ENCODE measurements at regions not wholly inside any gene's neighbourhood (a gene's known extent, or its start where the extent isn't known, plus 50 kb on each side); places are given as distances from the start of the nearest gene placed in this dataset.

GRCh38 chr10:7007600-7008190, 403.1 kb downstream of the SFMBT2 start:
- Histone ChIP-seq H3K36me3 (ENCODE audit: control insufficient read depth in 2 of 2, insufficient read depth in 2 of 2, low read length in 2 of 2) (no peaks in the 10 kb centered on the region), H3K4me1 (ENCODE audit: control insufficient read depth in 2 of 2, insufficient read depth in 2 of 2, low read length in 2 of 2) (no peaks in the 10 kb centered on the region), H3K4me3 (ENCODE audit: low read length in 2 of 2) (no peak overlapping the region)

DNA sequence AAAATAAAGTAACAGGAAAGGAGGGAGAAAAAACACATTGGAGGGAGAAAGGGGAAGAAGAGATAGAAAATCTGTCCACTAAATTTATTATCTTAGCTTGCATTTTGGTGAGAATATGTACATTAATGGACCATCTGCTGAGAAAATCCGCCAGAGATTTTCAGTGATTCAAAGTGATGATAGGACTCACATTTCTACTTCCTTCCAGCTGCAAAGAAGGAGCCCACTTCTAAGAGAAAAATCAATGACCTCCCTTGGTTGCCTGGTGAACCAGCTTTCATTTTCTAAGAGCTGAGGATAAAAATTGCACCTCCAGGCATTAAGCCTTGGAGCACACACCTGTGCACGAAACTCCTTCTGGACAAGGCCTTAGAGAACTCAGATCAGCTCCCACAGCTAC, 404.3 kb downstream of the SFMBT2 start:
- Histone ChIP-seq H3K4me1 (ENCODE audit: control insufficient read depth in 2 of 2, insufficient read depth in 2 of 2, low read length in 2 of 2) (no peaks in the 10 kb centered on the region), H3K9ac (ENCODE audit: low read depth in 1 of 2, low read length in 2 of 2) (no peak overlapping the region), H3K4me3 (ENCODE audit: low read length in 2 of 2) (no peak overlapping the region), H3K36me3 (ENCODE audit: control insufficient read depth in 2 of 2, insufficient read depth in 2 of 2, low read length in 2 of 2) (no peaks in the 10 kb centered on the region), H3K27ac (ENCODE audit: low read depth in 2 of 2, low read length in 2 of 2) (no peak overlapping the region), H3K27me3 (ENCODE audit: control insufficient read depth in 2 of 2, insufficient read depth in 2 of 2, low read length in 2 of 2) (no peaks in the 10 kb centered on the region), H3K9me3 (ENCODE audit: control insufficient read depth in 2 of 2, low read length in 2 of 2) (peaks cover 0 to 6% of the 10 kb centered on the region in 2 donors)

More at GRCh38 chr10:7007600-7008190, 403.1 kb downstream of the SFMBT2 start:
- Histone ChIP-seq H3K9ac (ENCODE audit: low read depth in 1 of 2, low read length in 2 of 2) (no peak overlapping the region), H3K9me3 (ENCODE audit: control insufficient read depth in 2 of 2, low read length in 2 of 2) (peaks cover 0 to 2% of the 10 kb centered on the region in 2 donors), H3K27me3 (ENCODE audit: control insufficient read depth in 2 of 2, insufficient read depth in 2 of 2, low read length in 2 of 2) (no peaks in the 10 kb centered on the region), H3K27ac (ENCODE audit: low read depth in 2 of 2, low read length in 2 of 2) (no peak overlapping the region)

DNA sequence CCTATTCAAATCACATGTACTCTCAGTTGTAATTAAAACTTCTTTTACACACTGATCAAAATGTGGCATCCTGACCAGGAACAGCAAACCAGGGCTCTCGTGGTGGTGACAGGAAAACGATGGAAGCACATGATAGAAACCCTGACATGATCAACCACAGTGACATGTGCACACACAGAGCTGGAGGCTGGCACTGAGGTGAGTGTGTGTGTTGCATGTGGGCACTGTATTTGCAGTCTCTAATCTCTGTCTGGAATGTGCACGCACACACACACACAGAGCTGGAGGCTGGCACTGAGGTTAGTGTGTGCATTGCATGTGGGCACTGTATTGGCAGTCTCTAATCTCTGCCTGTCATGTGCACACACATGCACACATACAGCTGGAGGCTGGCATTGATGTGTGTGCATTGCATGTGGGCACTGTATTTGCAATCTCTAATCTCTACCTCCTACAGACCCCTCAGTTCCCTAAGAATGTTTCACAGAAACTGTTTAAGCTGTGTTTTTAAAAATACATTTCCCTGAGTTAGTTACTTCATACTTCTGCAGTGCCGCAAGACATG, 406.9 kb downstream of the SFMBT2 start:
- no peaks in the 10 kb centered on the region for H3K36me3 ChIP-seq (ENCODE audit: control insufficient read depth in 2 of 2, insufficient read depth in 2 of 2, low read length in 2 of 2)
- H3K4me1 ChIP-seq (ENCODE audit: control insufficient read depth in 2 of 2, insufficient read depth in 2 of 2, low read length in 2 of 2) = no peaks in the 10 kb centered on the region
- no peak overlapping the region for H3K9ac ChIP-seq (ENCODE audit: low read depth in 1 of 2, low read length in 2 of 2)
- H3K27me3 ChIP-seq (ENCODE audit: control insufficient read depth in 2 of 2, insufficient read depth in 2 of 2, low read length in 2 of 2) = no peaks in the 10 kb centered on the region
- no peak overlapping the region for H3K27ac ChIP-seq (ENCODE audit: low read depth in 2 of 2, low read length in 2 of 2)
- H3K4me3 ChIP-seq (ENCODE audit: low read length in 2 of 2) = no peak overlapping the region
- H3K9me3 ChIP-seq (ENCODE audit: control insufficient read depth in 2 of 2, low read length in 2 of 2) = peaks cover 0 to 6% of the 10 kb centered on the region in 2 donors

- Histone ChIP-seq H3K9ac (ENCODE audit: low read depth in 1 of 2, low read length in 2 of 2) (no peak overlapping the region), H3K9me3 (ENCODE audit: control insufficient read depth in 2 of 2, low read length in 2 of 2) (peaks cover 0 to 8% of the 10 kb centered on the region in 2 donors)
These were observed 410.8 kb downstream of the SFMBT2 start for GRCh38 chr10:7000061-7000460.

GRCh38 chr10:6999232-6999925, 411.5 kb downstream of the SFMBT2 start:
- Histone ChIP-seq H3K27ac (ENCODE audit: low read depth in 2 of 2, low read length in 2 of 2) (no peak overlapping the region), H3K4me1 (ENCODE audit: control insufficient read depth in 2 of 2, insufficient read depth in 2 of 2, low read length in 2 of 2) (no peaks in the 10 kb centered on the region), H3K27me3 (ENCODE audit: control insufficient read depth in 2 of 2, insufficient read depth in 2 of 2, low read length in 2 of 2) (no peaks in the 10 kb centered on the region), H3K9ac (ENCODE audit: low read depth in 1 of 2, low read length in 2 of 2) (no peak overlapping the region), H3K9me3 (ENCODE audit: control insufficient read depth in 2 of 2, low read length in 2 of 2) (peaks cover 0 to 8% of the 10 kb centered on the region in 2 donors), H3K36me3 (ENCODE audit: control insufficient read depth in 2 of 2, insufficient read depth in 2 of 2, low read length in 2 of 2) (no peaks in the 10 kb centered on the region), H3K4me3 (ENCODE audit: low read length in 2 of 2) (no peak overlapping the region)

More at GRCh38 chr10:7000061-7000460, 410.8 kb downstream of the SFMBT2 start:
- Histone ChIP-seq H3K4me3 (ENCODE audit: low read length in 2 of 2) (no peak overlapping the region), H3K27ac (ENCODE audit: low read depth in 2 of 2, low read length in 2 of 2) (no peak overlapping the region), H3K27me3 (ENCODE audit: control insufficient read depth in 2 of 2, insufficient read depth in 2 of 2, low read length in 2 of 2) (no peaks in the 10 kb centered on the region), H3K36me3 (ENCODE audit: control insufficient read depth in 2 of 2, insufficient read depth in 2 of 2, low read length in 2 of 2) (no peaks in the 10 kb centered on the region), H3K4me1 (ENCODE audit: control insufficient read depth in 2 of 2, insufficient read depth in 2 of 2, low read length in 2 of 2) (no peaks in the 10 kb centered on the region)

GRCh38 chr10:6997509-6997908, 413.3 kb downstream of the SFMBT2 start:
- no peaks in the 10 kb centered on the region for H3K4me1 ChIP-seq (ENCODE audit: control insufficient read depth in 2 of 2, insufficient read depth in 2 of 2, low read length in 2 of 2)
- H3K27me3 ChIP-seq (ENCODE audit: control insufficient read depth in 2 of 2, insufficient read depth in 2 of 2, low read length in 2 of 2) = no peaks in the 10 kb centered on the region
- no peak overlapping the region for H3K4me3 ChIP-seq (ENCODE audit: low read length in 2 of 2)
- no peak overlapping the region for H3K9ac ChIP-seq (ENCODE audit: low read depth in 1 of 2, low read length in 2 of 2)
- no peak overlapping the region for H3K27ac ChIP-seq (ENCODE audit: low read depth in 2 of 2, low read length in 2 of 2)
- H3K9me3 ChIP-seq (ENCODE audit: control insufficient read depth in 2 of 2, low read length in 2 of 2) = peaks cover 0 to 3% of the 10 kb centered on the region in 2 donors
- no peaks in the 10 kb centered on the region for H3K36me3 ChIP-seq (ENCODE audit: control insufficient read depth in 2 of 2, insufficient read depth in 2 of 2, low read length in 2 of 2)

GRCh38 chr10:6996431-6996830, 414.4 kb downstream of the SFMBT2 start:
- Histone ChIP-seq H3K4me1 (ENCODE audit: control insufficient read depth in 2 of 2, insufficient read depth in 2 of 2, low read length in 2 of 2) (no peaks in the 10 kb centered on the region), H3K9ac (ENCODE audit: low read depth in 1 of 2, low read length in 2 of 2) (no peak overlapping the region), H3K36me3 (ENCODE audit: control insufficient read depth in 2 of 2, insufficient read depth in 2 of 2, low read length in 2 of 2) (no peaks in the 10 kb centered on the region), H3K4me3 (ENCODE audit: low read length in 2 of 2) (no peak overlapping the region), H3K9me3 (ENCODE audit: control insufficient read depth in 2 of 2, low read length in 2 of 2) (peaks cover 0 to 2% of the 10 kb centered on the region in 2 donors), H3K27me3 (ENCODE audit: control insufficient read depth in 2 of 2, insufficient read depth in 2 of 2, low read length in 2 of 2) (no peaks in the 10 kb centered on the region), H3K27ac (ENCODE audit: low read depth in 2 of 2, low read length in 2 of 2) (no peak overlapping the region)

DNA sequence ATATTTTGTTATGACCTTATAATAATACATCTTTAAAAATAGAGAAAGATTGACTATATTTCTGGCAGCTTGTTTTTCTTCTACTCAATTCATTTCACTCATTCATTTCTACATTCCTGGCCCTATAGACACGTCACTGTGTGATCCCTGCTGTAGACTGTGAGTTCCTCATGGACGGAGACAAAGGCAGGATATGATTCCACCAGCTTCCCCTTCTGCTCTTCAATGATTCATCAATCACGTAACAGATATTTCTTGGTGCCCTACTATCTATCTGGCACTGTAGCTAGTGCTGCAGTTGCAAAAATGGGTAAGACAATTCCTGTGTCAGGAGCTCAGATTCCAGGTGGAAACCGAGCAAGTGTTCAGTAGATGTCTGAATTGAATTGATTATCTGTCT, 415.0 kb downstream of the SFMBT2 start:
- no peak overlapping the region for H3K9ac ChIP-seq (ENCODE audit: low read depth in 1 of 2, low read length in 2 of 2)
- H3K27me3 ChIP-seq (ENCODE audit: control insufficient read depth in 2 of 2, insufficient read depth in 2 of 2, low read length in 2 of 2) = no peaks in the 10 kb centered on the region
- no peaks in the 10 kb centered on the region for H3K36me3 ChIP-seq (ENCODE audit: control insufficient read depth in 2 of 2, insufficient read depth in 2 of 2, low read length in 2 of 2)
- H3K27ac ChIP-seq (ENCODE audit: low read depth in 2 of 2, low read length in 2 of 2) = no peak overlapping the region
- no peak overlapping the region for H3K4me3 ChIP-seq (ENCODE audit: low read length in 2 of 2)
- no peaks in the 10 kb centered on the region for H3K4me1 ChIP-seq (ENCODE audit: control insufficient read depth in 2 of 2, insufficient read depth in 2 of 2, low read length in 2 of 2)
- peaks cover 0 to 2% of the 10 kb centered on the region in 2 donors for H3K9me3 ChIP-seq (ENCODE audit: control insufficient read depth in 2 of 2, low read length in 2 of 2)

GRCh38 chr10:6995341-6995740, 415.3 kb upstream of the PRKCQ start:
- no peaks in the 10 kb centered on the region for H3K36me3 ChIP-seq (ENCODE audit: control insufficient read depth in 2 of 2, insufficient read depth in 2 of 2, low read length in 2 of 2)
- H3K27me3 ChIP-seq (ENCODE audit: control insufficient read depth in 2 of 2, insufficient read depth in 2 of 2, low read length in 2 of 2) = no peaks in the 10 kb centered on the region
- no peak overlapping the region for H3K9ac ChIP-seq (ENCODE audit: low read depth in 1 of 2, low read length in 2 of 2)
- H3K4me1 ChIP-seq (ENCODE audit: control insufficient read depth in 2 of 2, insufficient read depth in 2 of 2, low read length in 2 of 2) = no peaks in the 10 kb centered on the region
- no peak overlapping the region for H3K4me3 ChIP-seq (ENCODE audit: low read length in 2 of 2)
- peaks cover 0 to 2% of the 10 kb centered on the region in 2 donors for H3K9me3 ChIP-seq (ENCODE audit: control insufficient read depth in 2 of 2, low read length in 2 of 2)
- no peak overlapping the region for H3K27ac ChIP-seq (ENCODE audit: low read depth in 2 of 2, low read length in 2 of 2)

- Histone ChIP-seq H3K27me3 (ENCODE audit: control insufficient read depth in 2 of 2, insufficient read depth in 2 of 2, low read length in 2 of 2) (no peaks in the 10 kb centered on the region), H3K4me3 (ENCODE audit: low read length in 2 of 2) (no peak overlapping the region), H3K4me1 (ENCODE audit: control insufficient read depth in 2 of 2, insufficient read depth in 2 of 2, low read length in 2 of 2) (no peaks in the 10 kb centered on the region), H3K9me3 (ENCODE audit: control insufficient read depth in 2 of 2, low read length in 2 of 2) (peaks cover 0 to 2% of the 10 kb centered on the region in 2 donors), H3K27ac (ENCODE audit: low read depth in 2 of 2, low read length in 2 of 2) (no peak overlapping the region), H3K9ac (ENCODE audit: low read depth in 1 of 2, low read length in 2 of 2) (no peak overlapping the region), H3K36me3 (ENCODE audit: control insufficient read depth in 2 of 2, insufficient read depth in 2 of 2, low read length in 2 of 2) (no peaks in the 10 kb centered on the region)
These were observed 410.8 kb upstream of the PRKCQ start for GRCh38 chr10:6990891-6991290.
